Neural progenitor cell (in vitro differentiated cells): ENCODE measurements at regions not wholly inside any gene's neighbourhood (a gene's known extent, or its start where the extent isn't known, plus 50 kb on each side); places are given as distances from the start of the nearest gene placed in this dataset.

Experiments
- DNase-seq: peaks from one replicate; pipeline ENCODE4 v3.0.0-alpha.2; 2016; ENCODE audit warnings: low spot score
- H2AFZ ChIP-seq: fragments of 200-600 bp; sonication (generic); replicated peaks from 2 replicates; pipeline ENCODE4 v1.6.1; 2016; ENCODE audit warnings: antibody characterized with exemption
- H3F3A ChIP-seq: fragments of 200-600 bp; sonication (generic); 2 replicates; pipeline ENCODE4 v1.6.1; 2016; ENCODE audit warnings: antibody characterized with exemption, low read depth
- H3K27ac ChIP-seq: fragments of 200-600 bp; sonication (generic); 2 replicates; pipeline ENCODE4 v1.5.1; 2016; ENCODE audit warnings: mild to moderate bottlenecking
- H3K27me3 ChIP-seq: fragments of 200-600 bp; sonication (generic); 2 replicates; pipeline ENCODE4 v1.6.1; 2016; ENCODE audit warnings: mild to moderate bottlenecking, moderate library complexity
- H3K36me3 ChIP-seq: fragments of 200-600 bp; sonication (generic); 2 replicates; pipeline ENCODE4 v1.5.1; 2016
- H3K4me1 ChIP-seq: fragments of 200-600 bp; sonication (generic); 2 replicates; pipeline ENCODE4 v1.6.1; 2016; ENCODE audit warnings: mixed run types
- H3K4me2 ChIP-seq: fragments of 200-600 bp; sonication (generic); 2 replicates; pipeline ENCODE4 v1.6.1; 2016
- H3K4me3 ChIP-seq: fragments of 200-600 bp; sonication (generic); 2 replicates; pipeline ENCODE4 v1.5.1; 2016
- H3K79me2 ChIP-seq: fragments of 200-600 bp; sonication (generic); 2 replicates; pipeline ENCODE4 v1.6.1; 2016; ENCODE audit warnings: low read depth
- H3K9ac ChIP-seq: fragments of 200-600 bp; sonication (generic); 2 replicates; pipeline ENCODE4 v1.6.1; 2016
- H3K9me3 ChIP-seq: fragments of 200-600 bp; sonication (generic); 2 replicates; pipeline ENCODE4 v1.5.1; 2016; ENCODE audit warnings: low read depth
- H4K20me1 ChIP-seq: fragments of 200-600 bp; sonication (generic); 2 replicates; pipeline ENCODE4 v1.6.1; 2016; ENCODE audit warnings: low read depth
- H3K27ac Mint-ChIP-seq: 3 replicates; pipeline ENCODE4 v1.8.0; 2021; ENCODE audit warnings: mixed read lengths
- H3K27me3 Mint-ChIP-seq: 2 replicates; pipeline ENCODE4 v1.8.0; 2022; ENCODE audit warnings: low read depth, mild to moderate bottlenecking, inconsistent platforms, moderate library complexity, mixed read lengths; ENCODE audit not compliant: insufficient read depth
- H3K36me3 Mint-ChIP-seq: 3 replicates; pipeline ENCODE4 v1.8.0; 2021; ENCODE audit warnings: mixed read lengths
- H3K4me1 Mint-ChIP-seq: 3 replicates; pipeline ENCODE4 v1.8.0; 2021; ENCODE audit warnings: mixed read lengths
- H3K4me3 Mint-ChIP-seq: 3 replicates; pipeline ENCODE4 v1.8.0; 2021; ENCODE audit warnings: mild to moderate bottlenecking, moderate library complexity, mixed read lengths
- H3K9me3 Mint-ChIP-seq: 3 replicates; pipeline ENCODE4 v1.8.0; 2020; ENCODE audit warnings: mixed read lengths
- EZH2 ChIP-seq: fragments of 200-600 bp; sonication (generic); IDR thresholded peaks from 2 replicates; pipeline ENCODE4 v1.6.1; 2017; ENCODE audit warnings: antibody characterized with exemption, mild to moderate bottlenecking, moderate library complexity
- EZH2phosphoT487 ChIP-seq: fragments of 200-600 bp; sonication (generic); IDR thresholded peaks from 2 replicates; pipeline ENCODE4 v1.6.1; 2017; ENCODE audit warnings: antibody characterized with exemption
- TF ChIP-seq, protein P1 (sequence below): fragments of 200-600 bp; sonication (generic); IDR thresholded peaks from 2 replicates; pipeline ENCODE4 v1.5.1; 2017; ENCODE audit warnings: antibody characterized with exemption, mild to moderate bottlenecking

DNA sequence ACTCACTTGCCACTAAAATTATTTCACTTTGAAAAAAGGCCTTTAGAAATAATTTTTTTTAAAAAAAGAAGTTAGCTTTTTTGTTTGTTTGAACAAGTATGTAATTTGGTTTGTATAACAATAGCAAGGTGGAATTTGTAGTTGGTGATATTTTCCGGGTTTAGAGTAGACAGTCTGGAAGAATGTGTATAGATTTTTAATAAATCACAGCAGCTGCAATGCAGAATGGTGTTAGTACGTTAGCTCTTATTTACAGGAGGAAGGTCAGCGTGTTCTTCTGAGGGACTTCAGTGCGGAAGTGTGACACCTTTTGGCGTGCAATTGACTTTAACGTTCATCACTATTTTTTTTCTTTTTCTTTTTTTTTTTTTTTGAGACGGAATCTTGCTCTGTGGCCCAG lies 115.4 kb downstream of the PLEKHG1 start:
- H3K27me3 ChIP-seq = no peaks in the 10 kb centered on the region
- Mint-ChIP-seq H3K27ac (peak overlapping the region; percentile 91), H3K4me1 (peaks cover 76% of the 10 kb centered on the region), H3K27me3 (peaks cover 3% of the 10 kb centered on the region), H3K4me3 (no peak overlapping the region), H3K36me3 (peaks cover 6% of the 10 kb centered on the region), H3K9me3 (no peaks in the 10 kb centered on the region)
- no peaks in the 10 kb centered on the region for H3K9me3 ChIP-seq
- H3K36me3 ChIP-seq = no peaks in the 10 kb centered on the region
- DNase-seq = no peak
- peaks cover 28% of the 10 kb centered on the region for H3F3A ChIP-seq
- TF ChIP-seq EZH2phosphoT487 (no peak), EZH2 (no peak)
- TF ChIP-seq, protein P1, sequence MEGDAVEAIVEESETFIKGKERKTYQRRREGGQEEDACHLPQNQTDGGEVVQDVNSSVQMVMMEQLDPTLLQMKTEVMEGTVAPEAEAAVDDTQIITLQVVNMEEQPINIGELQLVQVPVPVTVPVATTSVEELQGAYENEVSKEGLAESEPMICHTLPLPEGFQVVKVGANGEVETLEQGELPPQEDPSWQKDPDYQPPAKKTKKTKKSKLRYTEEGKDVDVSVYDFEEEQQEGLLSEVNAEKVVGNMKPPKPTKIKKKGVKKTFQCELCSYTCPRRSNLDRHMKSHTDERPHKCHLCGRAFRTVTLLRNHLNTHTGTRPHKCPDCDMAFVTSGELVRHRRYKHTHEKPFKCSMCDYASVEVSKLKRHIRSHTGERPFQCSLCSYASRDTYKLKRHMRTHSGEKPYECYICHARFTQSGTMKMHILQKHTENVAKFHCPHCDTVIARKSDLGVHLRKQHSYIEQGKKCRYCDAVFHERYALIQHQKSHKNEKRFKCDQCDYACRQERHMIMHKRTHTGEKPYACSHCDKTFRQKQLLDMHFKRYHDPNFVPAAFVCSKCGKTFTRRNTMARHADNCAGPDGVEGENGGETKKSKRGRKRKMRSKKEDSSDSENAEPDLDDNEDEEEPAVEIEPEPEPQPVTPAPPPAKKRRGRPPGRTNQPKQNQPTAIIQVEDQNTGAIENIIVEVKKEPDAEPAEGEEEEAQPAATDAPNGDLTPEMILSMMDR = no peak
- no peak overlapping the region for H3K4me2 ChIP-seq
- no peaks in the 10 kb centered on the region for H3K79me2 ChIP-seq
- H3K27ac ChIP-seq = no peak overlapping the region
- H3K4me3 ChIP-seq = no peak overlapping the region
- H2AFZ ChIP-seq = no peak overlapping the region
- peaks cover 36% of the 10 kb centered on the region for H3K4me1 ChIP-seq
- H4K20me1 ChIP-seq = no peaks in the 10 kb centered on the region
- no peak overlapping the region for H3K9ac ChIP-seq

DNA sequence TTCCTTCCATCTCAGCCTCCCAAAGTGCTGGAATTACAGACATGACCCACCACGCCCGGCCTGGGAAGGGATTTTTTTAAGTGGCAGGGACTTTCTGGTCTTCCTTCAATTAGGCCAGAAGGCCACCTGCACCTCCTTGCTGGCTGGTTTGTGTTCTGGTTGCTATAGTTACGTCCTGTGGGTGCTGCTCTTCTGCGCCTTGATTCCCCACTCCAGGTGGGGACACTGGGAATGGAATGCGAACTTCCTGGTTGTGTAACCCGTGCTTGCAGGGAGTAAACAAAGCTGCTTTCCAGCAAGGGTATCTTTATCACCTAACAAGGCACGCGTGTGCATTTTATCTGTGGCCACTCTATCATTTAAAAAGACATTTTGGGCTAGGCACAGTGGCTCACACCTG lies 117.7 kb downstream of the PLEKHG1 start:
- peaks cover 67% of the 10 kb centered on the region for H3K4me1 Mint-ChIP-seq
- TF ChIP-seq EZH2phosphoT487 (no peak), EZH2 (no peak)
- TF ChIP-seq, protein P1 = no peak
- H3K27me3 Mint-ChIP-seq = peaks cover 3% of the 10 kb centered on the region

DNA sequence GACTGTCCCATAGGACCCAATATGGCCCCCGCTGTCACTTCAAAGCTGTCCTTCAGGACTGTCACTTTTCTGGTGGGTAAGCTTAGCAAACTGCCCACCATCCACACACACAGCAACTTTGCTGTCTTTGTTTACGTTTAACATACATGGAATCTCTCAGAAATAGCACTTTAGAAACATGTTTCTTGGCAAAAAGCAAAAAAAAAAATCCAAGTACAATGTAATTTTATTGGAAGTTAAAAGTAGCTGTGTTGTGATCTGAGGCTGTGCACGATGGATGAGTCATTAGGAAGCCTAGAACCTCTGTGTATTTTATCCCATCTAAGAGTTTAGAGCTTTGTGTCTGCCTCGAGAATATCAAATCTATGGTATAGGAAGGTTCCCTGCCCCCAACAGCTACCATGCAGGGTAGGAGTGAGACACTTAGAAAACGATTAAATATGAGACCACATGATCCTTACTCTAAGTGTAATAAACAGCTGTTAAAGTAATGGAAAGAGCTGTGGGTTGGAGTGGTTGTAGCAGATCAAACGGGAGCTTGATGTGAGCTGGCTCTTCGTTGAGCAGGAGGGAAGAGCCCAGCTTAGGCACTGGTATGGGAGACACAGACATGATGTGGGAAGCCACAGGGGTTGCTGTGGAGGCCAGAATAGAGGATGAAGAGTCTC lies 119.5 kb downstream of the PLEKHG1 start:
- H3F3A ChIP-seq = peaks cover 27% of the 10 kb centered on the region
- Mint-ChIP-seq H3K27me3 (peaks cover 3% of the 10 kb centered on the region), H3K4me1 (peaks cover 65% of the 10 kb centered on the region), H3K9me3 (no peaks in the 10 kb centered on the region), H3K4me3 (peak overlapping the region; percentile 61), H3K36me3 (peaks cover 16% of the 10 kb centered on the region), H3K27ac (peak overlapping the region; percentile 97)
- peaks cover 42% of the 10 kb centered on the region for H3K4me1 ChIP-seq
- no peaks in the 10 kb centered on the region for H3K79me2 ChIP-seq
- H2AFZ ChIP-seq = no peak overlapping the region
- H3K27me3 ChIP-seq = no peaks in the 10 kb centered on the region
- no peak for DNase-seq
- peak overlapping the region; percentile 8 for H3K27ac ChIP-seq
- H3K36me3 ChIP-seq = no peaks in the 10 kb centered on the region
- no peaks in the 10 kb centered on the region for H4K20me1 ChIP-seq
- H3K9me3 ChIP-seq = no peaks in the 10 kb centered on the region
- no peak overlapping the region for H3K9ac ChIP-seq
- TF ChIP-seq EZH2 (no peak), EZH2phosphoT487 (no peak)
- TF ChIP-seq, protein P1 = no peak
- no peak overlapping the region for H3K4me3 ChIP-seq
- no peak overlapping the region for H3K4me2 ChIP-seq

More for the DNA sequence above, 117.7 kb downstream of the PLEKHG1 start:
- Histone ChIP-seq H3K9ac (no peak overlapping the region), H3F3A (peaks cover 40% of the 10 kb centered on the region), H2AFZ (no peak overlapping the region), H3K4me2 (no peak overlapping the region), H4K20me1 (no peaks in the 10 kb centered on the region), H3K9me3 (no peaks in the 10 kb centered on the region), H3K36me3 (no peaks in the 10 kb centered on the region), H3K79me2 (no peaks in the 10 kb centered on the region), H3K4me1 (peaks cover 53% of the 10 kb centered on the region), H3K27me3 (no peaks in the 10 kb centered on the region), H3K27ac (no peak overlapping the region), H3K4me3 (no peak overlapping the region)
- Mint-ChIP-seq H3K9me3 (no peaks in the 10 kb centered on the region), H3K36me3 (peaks cover 6% of the 10 kb centered on the region), H3K27ac (peak overlapping the region; percentile 78), H3K4me3 (no peak overlapping the region)
- DNase-seq = no peak
